ENCODE measurements at regions not wholly inside any gene's neighbourhood (a gene's known extent, or its start where the extent isn't known, plus 50 kb on each side); places are given as distances from the start of the nearest gene placed in this dataset.
"Not testable (repeated sequence)": the region's sequence is repeated elsewhere in the genome, so short reads cannot be mapped to it uniquely, and the experiment has no call there.

GRCh38 chrX:82727436-82727835 is 780.7 kb upstream of the POU3F4 start:
- WGBS, result no CpG with 5 or more reads among the region's 6 CpGs
- H3K27me3 ChIP-seq (ENCODE audit: insufficient read depth, low read length); H3K27ac ChIP-seq (ENCODE audit: low read depth, low read length); H3K36me3 ChIP-seq (ENCODE audit: insufficient read depth, low read length); H3K4me3 ChIP-seq (ENCODE audit: low read length); H3K9me3 ChIP-seq (ENCODE audit: insufficient read depth, low read depth, low read length); H3K9ac ChIP-seq (ENCODE audit: low read depth, low read length): not testable (repeated sequence)
- peaks cover 23% of the 10 kb centered on the region for H3K4me1 ChIP-seq (ENCODE audit: insufficient read depth, low read length)

- Histone ChIP-seq H3K4me1 (ENCODE audit: insufficient read depth, low read length) (no peaks in the 10 kb centered on the region), H3K4me3 (ENCODE audit: low read length) (no peak overlapping the region), H3K9me3 (ENCODE audit: insufficient read depth, low read depth, low read length) (no peaks in the 10 kb centered on the region), H3K36me3 (ENCODE audit: insufficient read depth, low read length) (no peaks in the 10 kb centered on the region), H3K27me3 (ENCODE audit: insufficient read depth, low read length) (no peaks in the 10 kb centered on the region), H3K9ac (ENCODE audit: low read depth, low read length) (no peak overlapping the region), H3K27ac (ENCODE audit: low read depth, low read length) (no peak overlapping the region)
- whole genome bisulfite sequencing, result 93% methylated on average over 1 of the region's 1 CpG
Observed at GRCh38 chrX:82732861-82733260, 775.2 kb upstream of the POU3F4 start.

DNA sequence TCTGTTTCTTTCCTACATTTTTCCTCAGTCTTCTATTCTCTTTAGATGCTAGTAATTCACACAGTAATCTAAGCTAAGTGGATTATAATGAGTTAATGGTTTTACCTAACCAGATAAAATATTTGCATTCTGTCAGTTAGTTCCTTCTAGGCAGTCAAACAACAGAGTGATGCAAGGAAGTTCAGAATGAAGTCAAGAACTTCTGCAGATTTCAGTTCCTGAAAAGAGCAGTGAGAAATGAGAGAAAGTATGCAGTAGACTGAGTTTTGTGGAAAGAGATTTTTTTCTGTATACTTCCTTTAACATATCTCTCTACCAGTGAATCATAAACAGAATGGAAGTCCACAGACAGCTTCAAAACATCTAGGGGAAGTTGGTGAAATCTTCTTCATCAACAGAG is 774.0 kb upstream of the POU3F4 start:
- Histone ChIP-seq H3K4me3 (ENCODE audit: low read length) (no peak overlapping the region), H3K9me3 (ENCODE audit: insufficient read depth, low read depth, low read length) (no peaks in the 10 kb centered on the region), H3K27me3 (ENCODE audit: insufficient read depth, low read length) (no peaks in the 10 kb centered on the region), H3K4me1 (ENCODE audit: insufficient read depth, low read length) (no peaks in the 10 kb centered on the region), H3K36me3 (ENCODE audit: insufficient read depth, low read length) (no peaks in the 10 kb centered on the region), H3K9ac (ENCODE audit: low read depth, low read length) (no peak overlapping the region), H3K27ac (ENCODE audit: low read depth, low read length) (no peak overlapping the region)

GRCh38 chrX:82738313-82738712 is 769.8 kb upstream of the POU3F4 start:
- H3K4me3 ChIP-seq (ENCODE audit: low read length); H3K9me3 ChIP-seq (ENCODE audit: insufficient read depth, low read depth, low read length); H3K27me3 ChIP-seq (ENCODE audit: insufficient read depth, low read length); H3K36me3 ChIP-seq (ENCODE audit: insufficient read depth, low read length); H3K4me1 ChIP-seq (ENCODE audit: insufficient read depth, low read length); H3K27ac ChIP-seq (ENCODE audit: low read depth, low read length); H3K9ac ChIP-seq (ENCODE audit: low read depth, low read length): not testable (repeated sequence)
- WGBS, result 97% methylated on average over 17 of the region's 20 CpGs

GRCh38 chrX:82742351-82742750 is 765.7 kb upstream of the POU3F4 start:
- Histone ChIP-seq H3K27me3 (ENCODE audit: insufficient read depth, low read length) (no peaks in the 10 kb centered on the region), H3K4me1 (ENCODE audit: insufficient read depth, low read length) (peaks cover 19% of the 10 kb centered on the region; the same call in 1 of the 2 replicates), H3K9ac (ENCODE audit: low read depth, low read length) (no peak overlapping the region), H3K27ac (ENCODE audit: low read depth, low read length) (peak overlapping the region; percentile 58; the same call in 1 of the 2 replicates), H3K36me3 (ENCODE audit: insufficient read depth, low read length) (no peaks in the 10 kb centered on the region), H3K9me3 (ENCODE audit: insufficient read depth, low read depth, low read length) (no peaks in the 10 kb centered on the region), H3K4me3 (ENCODE audit: low read length) (no peak overlapping the region)
- 60% methylated on average over 1 of the region's 3 CpGs for WGBS

DNA sequence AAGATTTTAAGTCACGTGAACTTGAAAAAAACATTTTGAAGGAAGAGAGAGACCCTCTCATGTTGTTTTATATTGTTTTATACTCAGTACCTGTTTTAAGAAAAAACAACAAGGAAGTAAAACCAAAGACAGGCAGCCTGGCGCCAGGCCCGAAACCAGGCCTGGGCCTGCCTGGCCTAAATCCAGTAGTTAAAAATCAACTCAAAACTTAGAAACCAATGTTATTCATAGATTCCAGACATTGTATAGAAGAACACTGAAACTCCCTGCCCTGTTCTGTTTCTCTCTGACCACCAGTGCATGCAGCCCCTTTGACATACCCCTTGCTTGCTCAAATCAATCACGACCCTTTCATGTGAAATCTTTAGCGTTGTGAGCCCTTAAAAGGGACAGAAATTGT is 762.4 kb upstream of the POU3F4 start:
- not testable (repeated sequence) for H3K27me3 ChIP-seq (ENCODE audit: insufficient read depth, low read length); H3K27ac ChIP-seq (ENCODE audit: low read depth, low read length); H3K4me3 ChIP-seq (ENCODE audit: low read length); H3K9ac ChIP-seq (ENCODE audit: low read depth, low read length); H3K36me3 ChIP-seq (ENCODE audit: insufficient read depth, low read length); H3K9me3 ChIP-seq (ENCODE audit: insufficient read depth, low read depth, low read length)
- H3K4me1 ChIP-seq (ENCODE audit: insufficient read depth, low read length), result peaks cover 28% of the 10 kb centered on the region
- 82% methylated on average over 4 of the region's 5 CpGs for WGBS

GRCh38 chrX:82748906-82749505 is 759.1 kb upstream of the POU3F4 start:
- H3K4me3 ChIP-seq (ENCODE audit: low read length), result no peak overlapping the region
- H3K4me1 ChIP-seq (ENCODE audit: insufficient read depth, low read length), result peaks cover 15% of the 10 kb centered on the region
- no peak overlapping the region for H3K27ac ChIP-seq (ENCODE audit: low read depth, low read length)
- H3K27me3 ChIP-seq (ENCODE audit: insufficient read depth, low read length), result no peaks in the 10 kb centered on the region
- H3K9ac ChIP-seq (ENCODE audit: low read depth, low read length), result no peak overlapping the region
- H3K9me3 ChIP-seq (ENCODE audit: insufficient read depth, low read depth, low read length), result no peaks in the 10 kb centered on the region
- H3K36me3 ChIP-seq (ENCODE audit: insufficient read depth, low read length), result no peaks in the 10 kb centered on the region
- no CpG with 5 or more reads among the region's 2 CpGs for WGBS

GRCh38 chrX:82756272-82756671 is 751.8 kb upstream of the POU3F4 start:
- Histone ChIP-seq H3K36me3 (ENCODE audit: insufficient read depth, low read length) (no peaks in the 10 kb centered on the region), H3K9me3 (ENCODE audit: insufficient read depth, low read depth, low read length) (no peaks in the 10 kb centered on the region), H3K27me3 (ENCODE audit: insufficient read depth, low read length) (no peaks in the 10 kb centered on the region), H3K27ac (ENCODE audit: low read depth, low read length) (no peak overlapping the region), H3K4me1 (ENCODE audit: insufficient read depth, low read length) (no peaks in the 10 kb centered on the region), H3K4me3 (ENCODE audit: low read length) (no peak overlapping the region), H3K9ac (ENCODE audit: low read depth, low read length) (no peak overlapping the region)
- WGBS, result 98% methylated on average over 6 of the region's 6 CpGs

DNA sequence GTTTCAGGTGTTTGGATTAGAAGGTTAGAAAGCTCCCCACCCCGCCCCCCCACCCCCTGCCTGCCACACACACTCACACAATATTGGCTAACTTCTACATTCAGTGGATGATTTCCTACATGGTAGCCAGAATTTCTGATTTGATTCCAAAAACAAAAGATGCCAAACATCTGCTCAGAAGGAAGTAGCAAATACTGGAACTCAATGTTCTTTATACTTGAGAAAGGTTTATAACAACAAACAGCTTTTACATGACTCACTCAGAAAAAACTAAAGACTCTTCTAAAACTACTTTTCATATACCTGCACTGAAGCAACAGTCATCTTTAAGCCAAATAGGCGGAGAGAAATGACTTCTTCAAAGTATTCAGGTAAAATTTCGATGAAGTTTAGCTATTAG is 750.5 kb upstream of the POU3F4 start:
- WGBS, result 84% methylated on average over 2 of the region's 3 CpGs
- Histone ChIP-seq H3K27ac (ENCODE audit: low read depth, low read length) (no peak overlapping the region), H3K4me3 (ENCODE audit: low read length) (no peak overlapping the region)

DNA sequence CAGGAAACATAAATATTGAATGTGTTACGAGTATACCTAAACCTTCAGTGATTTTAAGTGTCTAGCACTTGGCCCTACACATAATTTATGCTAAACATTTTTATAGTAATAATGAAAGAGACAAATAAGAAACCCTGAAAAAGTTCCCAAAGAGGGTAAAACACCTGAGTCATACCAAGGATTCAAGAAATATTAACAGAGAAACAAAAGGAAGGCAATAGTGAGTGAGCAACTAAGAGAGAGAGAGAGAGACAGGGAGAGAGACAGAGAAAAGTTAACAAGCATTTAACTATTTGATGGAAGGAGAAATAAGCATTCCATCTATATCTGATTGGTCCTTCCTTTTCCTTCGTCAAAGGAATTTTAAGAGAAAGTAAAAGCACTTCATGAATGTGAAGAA is 743.6 kb upstream of the POU3F4 start:
- Histone ChIP-seq H3K4me1 (ENCODE audit: insufficient read depth, low read length) (no peaks in the 10 kb centered on the region), H3K27ac (ENCODE audit: low read depth, low read length) (no peak overlapping the region), H3K9me3 (ENCODE audit: insufficient read depth, low read depth, low read length) (no peaks in the 10 kb centered on the region), H3K4me3 (ENCODE audit: low read length) (no peak overlapping the region), H3K9ac (ENCODE audit: low read depth, low read length) (no peak overlapping the region), H3K27me3 (ENCODE audit: insufficient read depth, low read length) (no peaks in the 10 kb centered on the region), H3K36me3 (ENCODE audit: insufficient read depth, low read length) (no peaks in the 10 kb centered on the region)
- no CpG with 5 or more reads among the region's 2 CpGs for WGBS

More for the DNA sequence above, 750.5 kb upstream of the POU3F4 start:
- no peak overlapping the region for H3K9ac ChIP-seq (ENCODE audit: low read depth, low read length)
- H3K27me3 ChIP-seq (ENCODE audit: insufficient read depth, low read length), result no peaks in the 10 kb centered on the region
- no peaks in the 10 kb centered on the region for H3K36me3 ChIP-seq (ENCODE audit: insufficient read depth, low read length)
- no peaks in the 10 kb centered on the region for H3K4me1 ChIP-seq (ENCODE audit: insufficient read depth, low read length)
- H3K9me3 ChIP-seq (ENCODE audit: insufficient read depth, low read depth, low read length), result no peaks in the 10 kb centered on the region

- Histone ChIP-seq H3K36me3 (ENCODE audit: insufficient read depth, low read length) (no peaks in the 10 kb centered on the region), H3K27ac (ENCODE audit: low read depth, low read length) (no peak overlapping the region), H3K27me3 (ENCODE audit: insufficient read depth, low read length) (no peaks in the 10 kb centered on the region), H3K9ac (ENCODE audit: low read depth, low read length) (no peak overlapping the region), H3K4me3 (ENCODE audit: low read length) (no peak overlapping the region), H3K4me1 (ENCODE audit: insufficient read depth, low read length) (no peaks in the 10 kb centered on the region), H3K9me3 (ENCODE audit: insufficient read depth, low read depth, low read length) (no peaks in the 10 kb centered on the region)
- WGBS, result no CpG with 5 or more reads among the region's 1 CpG
Observed at GRCh38 chrX:82765811-82766210, 742.3 kb upstream of the POU3F4 start.

- no peaks in the 10 kb centered on the region for H3K27me3 ChIP-seq (ENCODE audit: insufficient read depth, low read length)
- no peak overlapping the region for H3K27ac ChIP-seq (ENCODE audit: low read depth, low read length)
- H3K9ac ChIP-seq (ENCODE audit: low read depth, low read length), result no peak overlapping the region
- H3K4me3 ChIP-seq (ENCODE audit: low read length), result no peak overlapping the region
- H3K4me1 ChIP-seq (ENCODE audit: insufficient read depth, low read length), result no peaks in the 10 kb centered on the region
- no peaks in the 10 kb centered on the region for H3K9me3 ChIP-seq (ENCODE audit: insufficient read depth, low read depth, low read length)
- no peaks in the 10 kb centered on the region for H3K36me3 ChIP-seq (ENCODE audit: insufficient read depth, low read length)
- 53% methylated on average over 3 of the region's 3 CpGs for WGBS
Observed at GRCh38 chrX:82775426-82775825, 732.7 kb upstream of the POU3F4 start.
